GM23338 (cell line): ENCODE measurements at regions not wholly inside any gene's neighbourhood (a gene's known extent, or its start where the extent isn't known, plus 50 kb on each side); places are given as distances from the start of the nearest gene placed in this dataset.

Experiments used
- ETS1 ChIP-seq: IDR thresholded peaks from 2 replicates; pipeline ENCODE4 v1.6.1; 2016; ENCODE audit warnings: antibody characterized with exemption
- NANOG ChIP-seq: IDR thresholded peaks from 2 replicates; pipeline ENCODE4 v1.6.1; 2016; ENCODE audit warnings: antibody characterized with exemption, borderline replicate concordance
- ZNF462 ChIP-seq: fragments of 250-450 bp; sonication (Bioruptor Pico); IDR thresholded peaks from 2 replicates; pipeline ENCODE4 v1.5.0; 2020; ENCODE audit warnings: mild to moderate bottlenecking, moderate library complexity
- TF ChIP-seq, protein P1 (sequence below): IDR thresholded peaks from one replicate; pipeline ENCODE4 v1.6.1; 2018; ENCODE audit warnings: antibody characterized with exemption; ENCODE audit not compliant: unreplicated experiment

GRCh38 chr18:72102412-72102811 lies 441.7 kb downstream of the CBLN2 start (continued):
- TF ChIP-seq ZNF462 (CRISPR knock-in tag) (no peak), NANOG (no peak), ETS1 (no peak)
- TF ChIP-seq, protein P1, sequence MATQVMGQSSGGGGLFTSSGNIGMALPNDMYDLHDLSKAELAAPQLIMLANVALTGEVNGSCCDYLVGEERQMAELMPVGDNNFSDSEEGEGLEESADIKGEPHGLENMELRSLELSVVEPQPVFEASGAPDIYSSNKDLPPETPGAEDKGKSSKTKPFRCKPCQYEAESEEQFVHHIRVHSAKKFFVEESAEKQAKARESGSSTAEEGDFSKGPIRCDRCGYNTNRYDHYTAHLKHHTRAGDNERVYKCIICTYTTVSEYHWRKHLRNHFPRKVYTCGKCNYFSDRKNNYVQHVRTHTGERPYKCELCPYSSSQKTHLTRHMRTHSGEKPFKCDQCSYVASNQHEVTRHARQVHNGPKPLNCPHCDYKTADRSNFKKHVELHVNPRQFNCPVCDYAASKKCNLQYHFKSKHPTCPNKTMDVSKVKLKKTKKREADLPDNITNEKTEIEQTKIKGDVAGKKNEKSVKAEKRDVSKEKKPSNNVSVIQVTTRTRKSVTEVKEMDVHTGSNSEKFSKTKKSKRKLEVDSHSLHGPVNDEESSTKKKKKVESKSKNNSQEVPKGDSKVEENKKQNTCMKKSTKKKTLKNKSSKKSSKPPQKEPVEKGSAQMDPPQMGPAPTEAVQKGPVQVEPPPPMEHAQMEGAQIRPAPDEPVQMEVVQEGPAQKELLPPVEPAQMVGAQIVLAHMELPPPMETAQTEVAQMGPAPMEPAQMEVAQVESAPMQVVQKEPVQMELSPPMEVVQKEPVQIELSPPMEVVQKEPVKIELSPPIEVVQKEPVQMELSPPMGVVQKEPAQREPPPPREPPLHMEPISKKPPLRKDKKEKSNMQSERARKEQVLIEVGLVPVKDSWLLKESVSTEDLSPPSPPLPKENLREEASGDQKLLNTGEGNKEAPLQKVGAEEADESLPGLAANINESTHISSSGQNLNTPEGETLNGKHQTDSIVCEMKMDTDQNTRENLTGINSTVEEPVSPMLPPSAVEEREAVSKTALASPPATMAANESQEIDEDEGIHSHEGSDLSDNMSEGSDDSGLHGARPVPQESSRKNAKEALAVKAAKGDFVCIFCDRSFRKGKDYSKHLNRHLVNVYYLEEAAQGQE: no peak
